ENCODE measurements at regions not wholly inside any gene's neighbourhood (a gene's known extent, or its start where the extent isn't known, plus 50 kb on each side); places are given as distances from the start of the nearest gene placed in this dataset.
"Not testable (repeated sequence)": the region's sequence is repeated elsewhere in the genome, so short reads cannot be mapped to it uniquely, and the experiment has no call there.

- Histone ChIP-seq H3K27ac (no peak overlapping the region), H3K36me3 (ENCODE audit: control insufficient read depth, insufficient read depth, low read length) (no peaks in the 10 kb centered on the region), H3K4me2 (ENCODE audit: low read length) (no peak overlapping the region), H3K27me3 (ENCODE audit: control insufficient read depth, insufficient read depth, low read length) (no peaks in the 10 kb centered on the region), H3K79me2 (no peaks in the 10 kb centered on the region), H2AFZ (peak overlapping the region; percentile 4), H3K4me1 (no peaks in the 10 kb centered on the region), H3K9ac (no peak overlapping the region), H3K9me3 (ENCODE audit: control insufficient read depth, low read length) (no peaks in the 10 kb centered on the region), H3K4me3 (ENCODE audit: low read depth, low read length) (no peak overlapping the region)
- TF ChIP-seq CTCF (IDR thresholded peaks at IDR 0.05), result no peak
Observed at GRCh38 chr3:178117641-178118040, 418.6 kb upstream of the KCNMB2 start.

- H3K9ac ChIP-seq; H3K4me1 ChIP-seq; H3K4me2 ChIP-seq (ENCODE audit: low read length); H3K27me3 ChIP-seq (ENCODE audit: control insufficient read depth, insufficient read depth, low read length); H3K79me2 ChIP-seq; H3K4me3 ChIP-seq (ENCODE audit: low read depth, low read length); H3K27ac ChIP-seq; H2AFZ ChIP-seq; H3K36me3 ChIP-seq (ENCODE audit: control insufficient read depth, insufficient read depth, low read length); H3K9me3 ChIP-seq (ENCODE audit: control insufficient read depth, low read length): not testable (repeated sequence)
Observed at GRCh38 chr3:178119608-178120295, 416.5 kb upstream of the KCNMB2 start.

- no peak for TF ChIP-seq CTCF (IDR thresholded peaks at IDR 0.05)
- Histone ChIP-seq H3K27ac (no peak overlapping the region), H3K9me3 (ENCODE audit: control insufficient read depth, low read length) (no peaks in the 10 kb centered on the region)
Observed at GRCh38 chr3:178120367-178120766, 415.9 kb upstream of the KCNMB2 start.

GRCh38 chr3:178126686-178127085 is 409.6 kb upstream of the KCNMB2 start:
- no peak overlapping the region for H2AFZ ChIP-seq
- H3K79me2 ChIP-seq, result no peaks in the 10 kb centered on the region
- H3K27me3 ChIP-seq (ENCODE audit: control insufficient read depth, insufficient read depth, low read length), result no peaks in the 10 kb centered on the region
- H3K9ac ChIP-seq, result no peak overlapping the region
- H3K36me3 ChIP-seq (ENCODE audit: control insufficient read depth, insufficient read depth, low read length), result no peaks in the 10 kb centered on the region
- TF ChIP-seq CTCF (IDR thresholded peaks at IDR 0.05), result no peak
- peaks cover 6% of the 10 kb centered on the region for H3K4me1 ChIP-seq
- H3K9me3 ChIP-seq (ENCODE audit: control insufficient read depth, low read length), result no peaks in the 10 kb centered on the region
- H3K27ac ChIP-seq, result no peak overlapping the region
- no peak overlapping the region for H3K4me2 ChIP-seq (ENCODE audit: low read length)
- H3K4me3 ChIP-seq (ENCODE audit: low read depth, low read length), result no peak overlapping the region

More at GRCh38 chr3:178120367-178120766, 415.9 kb upstream of the KCNMB2 start:
- H3K9ac ChIP-seq, result no peak overlapping the region
- no peak overlapping the region for H3K4me3 ChIP-seq (ENCODE audit: low read depth, low read length)
- no peak overlapping the region for H3K4me2 ChIP-seq (ENCODE audit: low read length)
- no peaks in the 10 kb centered on the region for H3K27me3 ChIP-seq (ENCODE audit: control insufficient read depth, insufficient read depth, low read length)
- no peaks in the 10 kb centered on the region for H3K79me2 ChIP-seq
- peaks cover 3% of the 10 kb centered on the region for H3K4me1 ChIP-seq
- H3K36me3 ChIP-seq (ENCODE audit: control insufficient read depth, insufficient read depth, low read length), result no peaks in the 10 kb centered on the region
- no peak overlapping the region for H2AFZ ChIP-seq

GRCh38 chr3:178127221-178127620 is 409.0 kb upstream of the KCNMB2 start:
- H3K4me2 ChIP-seq (ENCODE audit: low read length), result no peak overlapping the region
- peaks cover 6% of the 10 kb centered on the region for H3K4me1 ChIP-seq
- H3K9me3 ChIP-seq (ENCODE audit: control insufficient read depth, low read length), result no peaks in the 10 kb centered on the region
- TF ChIP-seq CTCF (IDR thresholded peaks at IDR 0.05), result no peak
- H3K4me3 ChIP-seq (ENCODE audit: low read depth, low read length), result no peak overlapping the region
- H2AFZ ChIP-seq, result no peak overlapping the region
- no peaks in the 10 kb centered on the region for H3K27me3 ChIP-seq (ENCODE audit: control insufficient read depth, insufficient read depth, low read length)
- no peaks in the 10 kb centered on the region for H3K79me2 ChIP-seq
- no peak overlapping the region for H3K27ac ChIP-seq
- H3K9ac ChIP-seq, result no peak overlapping the region
- no peaks in the 10 kb centered on the region for H3K36me3 ChIP-seq (ENCODE audit: control insufficient read depth, insufficient read depth, low read length)
